Astrocyte (in vitro differentiated cells and primary cell): ENCODE measurements at regions not wholly inside any gene's neighbourhood (a gene's known extent, or its start where the extent isn't known, plus 50 kb on each side); places are given as distances from the start of the nearest gene placed in this dataset.
A peak's percentile ranks its signal among the peaks of the same experiment; 100 is the strongest.

Experiments used
- DNase-seq: peaks from one replicate; pipeline ENCODE4 v3.0.0-alpha.2; 2010; ENCODE audit warnings: low read depth
- FAIRE-seq: peaks from 2 replicates; lab custom pipeline; 2011; peaks lifted over from hg19 to GRCh38; lab: Jason Lieb, UNC
- H2AFZ ChIP-seq: 2 replicates; pipeline ENCODE4 v1.6.0; 2012; ENCODE audit warnings: low read depth, low read length, inconsistent platforms
- H3K27ac ChIP-seq: 2 replicates; pipeline ENCODE4 v1.5.1; 2011; ENCODE audit warnings: low read depth, low read length, inconsistent platforms
- H3K27me3 ChIP-seq: 2 replicates; pipeline ENCODE4 v1.6.0; 2011; ENCODE audit warnings: low read length, inconsistent platforms; ENCODE audit not compliant: insufficient read depth
- H3K36me3 ChIP-seq: 2 replicates; pipeline ENCODE4 v1.5.1; 2011; ENCODE audit warnings: low read length, inconsistent platforms; ENCODE audit not compliant: insufficient read depth
- H3K4me1 ChIP-seq: 2 replicates; pipeline ENCODE4 v1.5.1; 2011; ENCODE audit warnings: low read length, inconsistent platforms; ENCODE audit not compliant: insufficient read depth
- H3K4me2 ChIP-seq: 2 replicates; pipeline ENCODE4 v1.6.0; 2012; ENCODE audit warnings: low read length, inconsistent platforms
- H3K4me3 ChIP-seq: 2 replicates; pipeline ENCODE4 v1.5.1; 2011; ENCODE audit warnings: low read depth, mild to moderate bottlenecking, low read length, inconsistent platforms; ENCODE audit not compliant: insufficient read depth
- H3K79me2 ChIP-seq: 2 replicates; pipeline ENCODE4 v1.6.0; 2012; ENCODE audit warnings: mild to moderate bottlenecking, low read length, inconsistent platforms; ENCODE audit not compliant: insufficient read depth
- H3K9ac ChIP-seq: 2 replicates; pipeline ENCODE4 v1.6.0; 2012; ENCODE audit warnings: mild to moderate bottlenecking, low read length, inconsistent platforms
- H3K9me3 ChIP-seq: 2 replicates; pipeline ENCODE4 v1.5.1; 2012; ENCODE audit warnings: low read depth, mild to moderate bottlenecking, low read length, inconsistent platforms; ENCODE audit not compliant: insufficient read depth
- H4K20me1 ChIP-seq: 2 replicates; pipeline ENCODE4 v1.6.0; 2012; ENCODE audit warnings: low read length, inconsistent platforms; ENCODE audit not compliant: insufficient read depth
- H3K27ac Mint-ChIP-seq: one replicate; pipeline ENCODE4 v1.8.0; 2021; ENCODE audit warnings: mild to moderate bottlenecking, mixed read lengths; ENCODE audit not compliant: unreplicated experiment
- H3K27me3 Mint-ChIP-seq: one replicate; pipeline ENCODE4 v1.8.0; 2021; ENCODE audit warnings: low read depth, mixed read lengths; ENCODE audit not compliant: unreplicated experiment
- H3K36me3 Mint-ChIP-seq: one replicate; pipeline ENCODE4 v1.8.0; 2021; ENCODE audit warnings: low read depth, mixed read lengths; ENCODE audit not compliant: unreplicated experiment
- H3K4me1 Mint-ChIP-seq: one replicate; pipeline ENCODE4 v1.8.0; 2021; ENCODE audit warnings: low read depth, mixed read lengths; ENCODE audit not compliant: unreplicated experiment
- H3K4me3 Mint-ChIP-seq: one replicate; pipeline ENCODE4 v1.8.0; 2021; ENCODE audit warnings: mild to moderate bottlenecking, moderate library complexity, mixed read lengths; ENCODE audit not compliant: unreplicated experiment
- H3K9me3 Mint-ChIP-seq: one replicate; pipeline ENCODE4 v1.8.0; 2021; ENCODE audit warnings: mild to moderate bottlenecking, mixed read lengths; ENCODE audit not compliant: unreplicated experiment
- CTCF ChIP-seq: IDR thresholded peaks from 2 replicates; pipeline ENCODE4 v1.5.1; 2011; ENCODE audit warnings: low read depth, mild to moderate bottlenecking, inconsistent platforms, low read length, moderate library complexity; ENCODE audit not compliant: insufficient read depth
- EZH2 ChIP-seq: IDR thresholded peaks from 2 replicates; pipeline ENCODE4 v1.6.1; 2012; ENCODE audit warnings: mild to moderate bottlenecking, low read length, inconsistent platforms; ENCODE audit not compliant: insufficient read depth

GRCh38 chr12:92215358-92215757 is 69.7 kb upstream of the BTG1 start:
- Mint-ChIP-seq H3K4me3 (no peak overlapping the region), H3K27ac (no peak overlapping the region), H3K9me3 (no peaks in the 10 kb centered on the region), H3K36me3 (no peaks in the 10 kb centered on the region), H3K27me3 (no peaks in the 10 kb centered on the region), H3K4me1 (no peaks in the 10 kb centered on the region)
- Histone ChIP-seq H3K4me3 (no peak overlapping the region), H3K36me3 (no peaks in the 10 kb centered on the region), H3K27ac (no peak overlapping the region), H3K9ac (no peak overlapping the region), H4K20me1 (no peaks in the 10 kb centered on the region), H3K4me1 (no peaks in the 10 kb centered on the region), H2AFZ (no peak overlapping the region), H3K9me3 (no peaks in the 10 kb centered on the region), H3K79me2 (no peaks in the 10 kb centered on the region), H3K27me3 (no peaks in the 10 kb centered on the region), H3K4me2 (no peak overlapping the region)
- no peak for TF ChIP-seq CTCF
- no peak for TF ChIP-seq EZH2
- DNase-seq (no peak), FAIRE-seq (no peak)

GRCh38 chr12:92213166-92213565 is 67.5 kb upstream of the BTG1 start:
- no peak overlapping the region for H3K27ac ChIP-seq
- no peaks in the 10 kb centered on the region for H3K36me3 ChIP-seq
- no peaks in the 10 kb centered on the region for H3K79me2 ChIP-seq
- H3K36me3 Mint-ChIP-seq: no peaks in the 10 kb centered on the region
- no peak overlapping the region for H3K4me3 Mint-ChIP-seq
- H3K9me3 ChIP-seq: no peaks in the 10 kb centered on the region
- no peak overlapping the region for H3K4me2 ChIP-seq
- no peak for DNase-seq
- peaks cover 11% of the 10 kb centered on the region for H3K4me1 ChIP-seq
- H3K9me3 Mint-ChIP-seq: no peaks in the 10 kb centered on the region
- H4K20me1 ChIP-seq: no peaks in the 10 kb centered on the region
- H3K4me1 Mint-ChIP-seq: peaks cover 8% of the 10 kb centered on the region
- H3K27me3 Mint-ChIP-seq: no peaks in the 10 kb centered on the region
- FAIRE-seq: no peak
- H3K4me3 ChIP-seq: no peak overlapping the region
- no peak overlapping the region for H3K27ac Mint-ChIP-seq
- no peak overlapping the region for H3K9ac ChIP-seq
- no peak overlapping the region for H2AFZ ChIP-seq
- TF ChIP-seq CTCF (no peak), EZH2 (no peak)
- no peaks in the 10 kb centered on the region for H3K27me3 ChIP-seq

- Histone ChIP-seq H3K27ac (no peak overlapping the region), H3K4me3 (no peak overlapping the region), H3K9ac (no peak overlapping the region), H3K79me2 (no peaks in the 10 kb centered on the region), H3K9me3 (no peaks in the 10 kb centered on the region), H4K20me1 (no peaks in the 10 kb centered on the region), H3K4me2 (no peak overlapping the region), H2AFZ (no peak overlapping the region), H3K36me3 (no peaks in the 10 kb centered on the region), H3K27me3 (no peaks in the 10 kb centered on the region), H3K4me1 (peaks cover 16% of the 10 kb centered on the region)
- TF ChIP-seq CTCF: no peak
- no peak for TF ChIP-seq EZH2
- no peak for FAIRE-seq
- Mint-ChIP-seq H3K4me3 (no peak overlapping the region), H3K4me1 (peaks cover 22% of the 10 kb centered on the region), H3K27ac (peak overlapping the region; percentile 13), H3K36me3 (no peaks in the 10 kb centered on the region), H3K9me3 (no peaks in the 10 kb centered on the region), H3K27me3 (no peaks in the 10 kb centered on the region)
- no peak for DNase-seq
Observed at GRCh38 chr12:92210071-92210470, 64.4 kb upstream of the BTG1 start.
